CD14-positive monocyte (primary cell): ENCODE measurements at regions not wholly inside any gene's neighbourhood (a gene's known extent, or its start where the extent isn't known, plus 50 kb on each side); places are given as distances from the start of the nearest gene placed in this dataset.

Experiments used
- DNase-seq, 3 donors: peaks; one replicate each; pipeline ENCODE4 v3.0.0-alpha.2; 2011 to 2022
- H2AFZ ChIP-seq: 2 replicates; pipeline ENCODE4 v1.6.0; 2012; ENCODE audit warnings: mild to moderate bottlenecking, low read depth, low read length, inconsistent platforms; ENCODE audit not compliant: insufficient read depth, poor library complexity, severe bottlenecking
- H3K27ac ChIP-seq, 2 donors: 1 replicate in 1 of 2; 2 replicates in 1 of 2; pipeline ENCODE4 v1.5.1; 2012 to 2013; ENCODE audit warnings: low read length in 2 of 2, control low read depth in 1 of 2, inconsistent platforms in 1 of 2, low read depth in 1 of 2, mild to moderate bottlenecking in 1 of 2
- H3K27me3 ChIP-seq, 2 donors: one replicate each; pipeline versions ENCODE4 v1.6.0 to v1.6.1; 2011 to 2013; ENCODE audit warnings: low read length in 2 of 2; ENCODE audit not compliant: control insufficient read depth in 2 of 2, insufficient read depth in 2 of 2
- H3K36me3 ChIP-seq, 2 donors: replicated peaks in 1 of 2; 1 replicate in 1 of 2; 2 replicates in 1 of 2; pipeline versions ENCODE4 v1.5.1 to v1.6.1; 2012 to 2013; ENCODE audit warnings: low read length in 2 of 2, control low read depth in 1 of 2, inconsistent platforms in 1 of 2, mild to moderate bottlenecking in 1 of 2; ENCODE audit not compliant: insufficient read depth in 2 of 2, control insufficient read depth in 1 of 2
- H3K4me1 ChIP-seq, 2 donors: 1 replicate in 1 of 2; 2 replicates in 1 of 2; pipeline versions ENCODE4 v1.5.1 to v1.6.1; 2012 to 2013; ENCODE audit warnings: low read length in 2 of 2, control low read depth in 1 of 2, inconsistent platforms in 1 of 2, mild to moderate bottlenecking in 1 of 2, moderate library complexity in 1 of 2; ENCODE audit not compliant: insufficient read depth in 2 of 2, control insufficient read depth in 1 of 2
- H3K4me2 ChIP-seq: replicated peaks from 2 replicates; pipeline ENCODE3; 2012; ENCODE audit warnings: low read length, moderate library complexity, mild to moderate bottlenecking; ENCODE audit not compliant: poor library complexity, severe bottlenecking; ENCODE audit errors: extremely low read depth
- H3K4me3 ChIP-seq, 3 experiments: fragments of 200-600 bp in 1 of 3; sonication (generic) in 1 of 3; replicated peaks in 1 of 3; 1 replicate in 2 of 3; 2 replicates in 1 of 3; pipeline ENCODE4 v1.5.1; 2011 to 2013; ENCODE audit warnings: low read length in 3 of 3, mild to moderate bottlenecking in 3 of 3, control low read depth in 2 of 3, low read depth in 2 of 3, inconsistent platforms in 1 of 3, moderate library complexity in 1 of 3
- H3K79me2 ChIP-seq: 2 replicates; pipeline ENCODE4 v1.6.0; 2012; ENCODE audit warnings: mild to moderate bottlenecking, control low read depth, inconsistent platforms, low read length, moderate library complexity; ENCODE audit not compliant: insufficient read depth
- H3K9ac ChIP-seq: 2 replicates; pipeline ENCODE4 v1.6.0; 2017; ENCODE audit warnings: low read length, mild to moderate bottlenecking; ENCODE audit not compliant: insufficient read depth, poor library complexity, severe bottlenecking
- H3K9me3 ChIP-seq, 2 donors: replicated peaks in 1 of 2; 1 replicate in 1 of 2; 2 replicates in 1 of 2; pipeline versions ENCODE4 v1.5.1 to v1.6.1; 2012 to 2013; ENCODE audit warnings: low read length in 2 of 2, control low read depth in 1 of 2; ENCODE audit not compliant: control insufficient read depth in 1 of 2, insufficient read depth in 1 of 2
- H4K20me1 ChIP-seq: 2 replicates; pipeline ENCODE4 v1.6.0; 2012; ENCODE audit warnings: mild to moderate bottlenecking, low read length, control low read depth, moderate library complexity; ENCODE audit not compliant: insufficient read depth
- H3K27ac Mint-ChIP-seq, 7 donors: one replicate each; pipeline ENCODE4 v1.8.0; 2020; ENCODE audit warnings: mild to moderate bottlenecking in 7 of 7, mixed read lengths in 7 of 7, moderate library complexity in 6 of 7, inconsistent platforms in 2 of 7
- H3K27me3 Mint-ChIP-seq, 3 donors: one replicate each; pipeline ENCODE4 v1.8.0; 2021 to 2022; ENCODE audit warnings: low read depth in 3 of 3, mild to moderate bottlenecking in 3 of 3, mixed read lengths in 3 of 3, moderate library complexity in 3 of 3, inconsistent platforms in 1 of 3
- H3K36me3 Mint-ChIP-seq, 2 donors: one replicate each; pipeline ENCODE4 v1.8.0; 2020; ENCODE audit warnings: mixed read lengths in 2 of 2, inconsistent platforms in 1 of 2, mild to moderate bottlenecking in 1 of 2
- H3K4me1 Mint-ChIP-seq: one replicate; pipeline ENCODE4 v1.8.0; 2020; ENCODE audit warnings: mild to moderate bottlenecking, mixed read lengths
- H3K4me3 Mint-ChIP-seq, 2 donors: one replicate each; pipeline ENCODE4 v1.8.0; 2020; ENCODE audit warnings: mild to moderate bottlenecking in 2 of 2, mixed read lengths in 2 of 2, moderate library complexity in 1 of 2
- H3K9me3 Mint-ChIP-seq, 7 donors: one replicate each; pipeline ENCODE4 v1.8.0; 2020 to 2022; ENCODE audit warnings: mixed read lengths in 7 of 7, mild to moderate bottlenecking in 6 of 7, moderate library complexity in 6 of 7, inconsistent platforms in 2 of 7
- CTCF ChIP-seq: fragments of 200-600 bp; IDR thresholded peaks from one replicate; pipeline ENCODE4 v1.8.0; 2022; ENCODE audit warnings: antibody characterized with exemption, mild to moderate bottlenecking
- WGBS: methylation state at CpG from one replicate; pipeline ENCODE4 v1.1.5; 2013; ENCODE audit warnings: missing lambda C conversion rate; ENCODE audit not compliant: insufficient coverage; 5-methylcytosine and 5-hydroxymethylcytosine counted together
- intact Hi-C, 2 donors: fragments of 100-400 bp; cut with micrococcal nuclease; formaldehyde crosslinking; loops; one replicate each; pipeline versions ENCODE4 v1.15.0 to v1.15.1; 2023

GRCh38 chr3:115340586-115340985 is 193.5 kb upstream of the ZBTB20 start:
- no peaks in the 10 kb centered on the region for H3K9me3 ChIP-seq
- DNase-seq, result no peak
- H3K27ac Mint-ChIP-seq, result no peak overlapping the region
- no peak for TF ChIP-seq CTCF
- H3K9me3 Mint-ChIP-seq, result peaks cover 0 to 3% (median 0%) of the 10 kb centered on the region in 7 donors
- H3K4me1 ChIP-seq, result no peaks in the 10 kb centered on the region
- no CpG with 5 or more reads among the region's 4 CpGs for WGBS
- peaks cover 0 to 5% (median 0%) of the 10 kb centered on the region in 3 donors for H3K27me3 Mint-ChIP-seq
- no peaks in the 10 kb centered on the region for H3K79me2 ChIP-seq
- no peaks in the 10 kb centered on the region for H3K36me3 ChIP-seq
- H3K9ac ChIP-seq, result no peak overlapping the region
- no peak overlapping the region for H3K27ac ChIP-seq
- H3K36me3 Mint-ChIP-seq, result no peaks in the 10 kb centered on the region
- H3K4me3 Mint-ChIP-seq, result no peak overlapping the region
- H4K20me1 ChIP-seq, result no peaks in the 10 kb centered on the region
- no peak overlapping the region for H2AFZ ChIP-seq
- no peaks in the 10 kb centered on the region for H3K27me3 ChIP-seq
- no peaks in the 10 kb centered on the region for H3K4me1 Mint-ChIP-seq
- no peak overlapping the region for H3K4me2 ChIP-seq
- H3K4me3 ChIP-seq, result no peak overlapping the region
- intact Hi-C loops, result no loop called here

- no peak for TF ChIP-seq CTCF
- no peak overlapping the region for H3K27ac ChIP-seq
- H3K27ac Mint-ChIP-seq, result no peak overlapping the region
- H4K20me1 ChIP-seq, result no peaks in the 10 kb centered on the region
- H3K4me3 Mint-ChIP-seq, result no peak overlapping the region
- no peaks in the 10 kb centered on the region for H3K36me3 ChIP-seq
- no peaks in the 10 kb centered on the region for H3K4me1 ChIP-seq
- H3K4me3 ChIP-seq, result no peak overlapping the region
- no peak for DNase-seq
- peaks cover 0 to 3% (median 1%) of the 10 kb centered on the region in 7 donors for H3K9me3 Mint-ChIP-seq
- intact Hi-C loops, result no loop called here
- no peak overlapping the region for H3K4me2 ChIP-seq
- no peaks in the 10 kb centered on the region for H3K36me3 Mint-ChIP-seq
- peaks cover 0 to 5% (median 1%) of the 10 kb centered on the region in 3 donors for H3K27me3 Mint-ChIP-seq
- no CpG with 5 or more reads among the region's 1 CpG for WGBS
- no peak overlapping the region for H3K9ac ChIP-seq
- no peak overlapping the region for H2AFZ ChIP-seq
- H3K27me3 ChIP-seq, result no peaks in the 10 kb centered on the region
- H3K4me1 Mint-ChIP-seq, result no peaks in the 10 kb centered on the region
- no peaks in the 10 kb centered on the region for H3K9me3 ChIP-seq
- no peaks in the 10 kb centered on the region for H3K79me2 ChIP-seq
These were observed 194.1 kb upstream of the ZBTB20 start for GRCh38 chr3:115341208-115341607.
